Activated CD4-positive, alpha-beta T cell treated with anti-CD3 and anti-CD28 coated beads, Interleukin-2, amount 50 U/mL, for 24 hours (primary cell): ENCODE measurements at regions not wholly inside any gene's neighbourhood (a gene's known extent, or its start where the extent isn't known, plus 50 kb on each side); places are given as distances from the start of the nearest gene placed in this dataset.

ENCODE experiments used
- DNase-seq, 2 donors: peaks; one replicate each; pipeline ENCODE4 v3.0.0-alpha.2; 2020; ENCODE audit warnings: low read depth in 1 of 2, low spot score in 1 of 2

DNA sequence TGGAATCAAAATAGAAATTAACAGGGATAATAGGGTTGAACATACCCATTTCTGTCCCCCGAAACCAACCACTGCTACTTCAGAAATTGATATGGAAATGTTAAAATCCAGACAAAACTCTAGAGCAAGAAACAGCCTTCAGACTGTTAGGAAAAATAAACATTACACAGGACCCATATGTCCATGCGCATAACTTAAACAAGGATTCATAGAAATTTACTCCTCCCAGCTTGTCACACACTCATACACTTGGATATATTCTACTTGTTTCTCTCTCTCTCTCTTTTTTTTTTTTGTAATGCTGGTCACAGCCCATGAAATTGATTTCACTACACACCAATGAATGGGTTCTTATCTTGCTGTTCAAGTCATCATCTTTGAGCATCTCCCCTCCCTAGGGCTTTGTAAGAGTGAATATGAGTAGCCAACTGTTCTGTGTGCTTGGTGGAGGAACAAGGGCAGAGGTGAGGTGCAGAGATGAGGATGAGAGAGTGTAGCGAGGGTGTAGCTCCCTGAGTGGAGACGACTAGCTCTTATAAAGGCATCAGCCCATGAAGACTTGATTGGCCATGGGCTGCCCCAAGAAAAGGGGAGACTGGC lies 61.8 kb upstream of the MLN start:
- no peak for DNase-seq

DNA sequence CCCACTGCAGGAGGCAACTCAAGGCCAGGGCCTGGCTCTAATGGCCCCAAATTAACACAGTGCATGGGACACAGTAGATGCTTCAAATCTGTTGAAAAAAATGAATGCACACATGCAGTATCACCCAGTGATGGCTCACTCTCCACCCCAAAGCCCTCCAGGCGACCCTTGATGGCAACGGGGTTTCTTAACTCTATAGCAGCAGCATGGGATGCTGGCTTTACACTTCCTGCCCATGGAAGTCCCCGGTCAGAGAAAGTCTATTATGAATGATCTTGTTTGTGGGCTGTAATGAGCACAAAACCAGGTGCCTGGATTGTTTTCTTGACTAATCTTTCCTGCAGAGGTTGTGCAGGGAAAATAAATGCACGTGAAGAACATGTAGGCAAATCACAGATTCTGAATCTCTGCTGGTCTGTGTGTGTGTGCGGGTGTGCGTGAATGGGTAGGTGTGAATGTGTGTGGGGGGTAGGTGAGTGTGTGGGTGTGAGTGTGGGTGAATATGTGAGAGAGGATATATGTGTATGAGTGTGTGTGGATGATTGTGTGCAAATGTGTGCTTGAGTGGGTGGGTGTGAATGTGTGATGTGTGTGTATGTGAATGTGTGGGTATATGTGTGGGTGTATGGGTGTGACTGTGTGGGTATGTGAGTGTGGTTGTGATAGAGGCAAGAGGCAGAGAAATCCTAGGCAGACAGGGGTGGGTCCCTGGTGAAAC lies 60.1 kb upstream of the MLN start:
- no peak for DNase-seq

DNA sequence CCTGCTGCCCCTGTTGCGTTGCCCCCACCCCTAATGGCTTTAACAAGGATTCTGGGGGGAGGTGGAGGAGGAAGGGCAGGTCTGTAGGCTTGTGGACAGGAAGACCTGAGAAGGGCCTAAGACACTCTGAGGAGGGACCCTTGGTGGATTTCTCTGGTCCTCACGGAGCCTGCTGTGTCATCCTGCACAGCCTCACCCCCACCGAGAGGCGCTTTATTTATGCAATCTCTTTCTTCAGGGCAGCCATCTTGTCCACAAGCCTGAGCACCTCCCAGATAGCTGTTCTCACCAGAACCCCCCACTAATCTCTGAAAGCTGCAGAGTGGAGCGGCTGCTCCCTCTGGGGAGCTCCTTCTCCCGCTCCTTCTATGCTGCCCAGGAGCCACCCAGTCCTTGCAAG lies 59.3 kb upstream of the MLN start:
- no peak for DNase-seq

DNA sequence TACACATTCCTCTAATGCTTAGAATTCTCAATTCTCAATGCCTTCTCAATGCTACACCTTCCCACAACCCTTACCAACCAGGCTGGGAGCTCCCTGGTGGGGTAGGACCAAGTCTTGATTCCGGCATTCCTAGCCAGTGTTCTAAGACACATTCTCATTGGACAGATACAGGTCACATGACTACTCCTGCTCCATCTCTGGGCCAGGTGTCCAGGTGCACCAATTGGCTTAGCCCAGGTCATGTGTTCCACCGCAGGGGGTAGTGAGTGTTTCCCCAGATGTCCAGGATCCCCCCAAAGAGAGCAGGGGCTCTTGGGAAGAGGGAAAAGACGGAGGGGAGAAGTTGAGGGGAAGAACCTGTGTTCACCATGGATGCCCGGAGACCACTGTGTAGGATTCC lies 58.7 kb upstream of the MLN start:
- DNase-seq: no peak

DNA sequence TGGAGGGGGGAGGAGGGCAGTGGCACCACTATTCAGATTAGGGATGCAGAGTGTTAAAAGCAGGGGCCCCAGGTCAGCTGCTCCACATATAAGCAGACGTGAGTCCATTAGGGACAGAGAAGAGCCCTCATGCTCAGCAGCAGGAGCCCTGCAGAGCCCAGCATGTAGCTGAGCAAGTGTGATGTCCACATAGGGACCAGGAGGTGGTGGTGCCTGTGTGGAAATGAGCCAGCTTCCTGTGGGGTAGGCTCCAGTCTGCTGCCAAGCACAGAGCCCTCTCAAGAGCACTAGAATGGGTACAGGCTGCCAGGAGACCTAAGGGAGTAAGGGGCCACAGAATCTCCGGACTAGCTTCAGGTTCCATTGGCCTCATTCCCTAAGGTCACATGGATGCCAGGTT lies 57.9 kb upstream of the MLN start:
- DNase-seq: no peak

DNA sequence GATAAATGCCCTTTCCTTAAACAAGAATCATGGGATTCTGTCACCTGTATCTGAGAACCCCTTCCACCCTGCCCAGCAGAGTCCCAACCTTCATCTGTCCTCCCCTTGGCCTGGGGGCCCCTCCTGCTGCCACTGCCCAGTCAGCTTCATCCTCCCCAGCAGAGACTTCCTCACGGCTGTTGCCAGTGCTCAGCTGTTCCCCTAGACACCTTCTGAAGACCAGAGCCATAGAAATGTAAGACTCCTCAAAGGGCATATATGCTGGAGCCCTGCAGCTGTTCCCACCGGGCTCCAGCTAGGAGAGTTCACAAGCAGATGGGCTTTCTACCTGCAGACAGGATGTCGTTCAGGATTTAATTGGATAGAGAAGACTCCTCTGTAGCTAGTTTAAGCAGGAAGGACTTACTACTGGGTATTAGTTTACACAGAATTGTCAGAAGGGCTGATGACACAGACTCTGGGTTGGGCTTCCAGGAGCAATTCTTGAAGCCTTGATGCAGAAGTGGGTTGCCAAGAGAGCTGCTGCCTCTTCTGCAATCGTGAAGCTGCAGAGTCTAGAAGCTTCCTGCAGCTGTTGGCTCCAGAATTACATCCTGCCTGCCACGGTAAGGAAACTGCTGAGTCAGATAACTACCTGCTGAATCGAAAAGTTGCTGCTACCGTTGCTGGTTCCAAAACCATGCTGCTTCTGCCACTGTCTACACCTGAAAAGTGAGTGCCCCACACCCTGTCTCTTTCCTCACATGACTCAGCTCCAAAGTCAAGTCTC lies 57.1 kb upstream of the MLN start:
- DNase-seq: no peak

DNA sequence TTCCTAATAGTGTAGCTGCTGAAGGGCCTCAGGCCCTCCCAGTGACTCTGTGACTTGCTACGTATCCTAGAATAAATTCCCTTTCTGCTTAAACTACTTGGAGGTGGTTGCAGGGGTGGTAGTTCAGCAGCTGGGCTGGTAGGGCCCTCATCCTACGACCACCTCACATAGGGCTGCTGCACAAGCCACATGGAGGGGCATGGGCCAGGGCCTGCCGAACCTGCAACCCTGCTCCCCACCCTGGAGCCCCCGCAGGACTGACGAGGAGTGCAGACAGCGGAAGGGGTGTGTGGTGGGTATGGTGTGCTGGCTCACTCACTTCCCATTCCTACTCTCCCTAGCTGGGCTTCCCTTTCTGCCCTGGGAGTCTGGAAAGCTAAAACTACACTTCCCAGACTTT lies 56.2 kb upstream of the MLN start:
- DNase-seq: no peak

DNA sequence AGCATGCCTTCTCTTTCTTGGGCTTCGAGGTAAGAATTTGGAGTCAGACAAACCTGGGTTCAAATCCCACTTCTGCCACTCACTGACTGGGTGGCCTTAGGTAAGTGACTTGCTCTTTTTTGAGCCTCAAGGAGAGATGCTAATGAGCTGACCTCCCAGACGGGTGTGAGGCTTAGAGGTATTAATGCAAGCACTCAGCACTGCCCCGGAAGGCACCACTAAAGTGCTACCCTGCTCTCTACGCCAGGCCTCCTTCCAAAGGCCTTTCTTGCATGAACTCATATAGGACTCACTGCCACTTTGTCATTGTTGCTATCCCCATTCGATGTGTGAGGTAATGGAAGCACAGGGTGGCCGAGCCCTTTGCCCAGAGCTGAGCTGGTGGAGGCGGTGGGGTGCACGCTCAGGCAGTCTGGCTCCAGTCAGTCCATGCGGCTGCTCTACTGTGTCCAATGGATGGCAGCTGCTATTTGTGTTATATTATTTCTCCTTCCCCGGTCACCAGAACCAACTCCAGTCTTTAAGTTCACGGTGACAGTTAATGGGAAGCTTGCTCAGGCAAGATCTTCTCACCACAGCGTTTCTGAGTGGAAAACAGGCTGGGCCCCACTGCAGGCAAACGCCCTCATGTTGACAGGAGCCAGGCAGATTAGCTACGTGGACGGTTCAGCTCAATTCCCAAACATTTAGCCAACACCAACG lies 55.2 kb upstream of the MLN start:
- no peak for DNase-seq

DNA sequence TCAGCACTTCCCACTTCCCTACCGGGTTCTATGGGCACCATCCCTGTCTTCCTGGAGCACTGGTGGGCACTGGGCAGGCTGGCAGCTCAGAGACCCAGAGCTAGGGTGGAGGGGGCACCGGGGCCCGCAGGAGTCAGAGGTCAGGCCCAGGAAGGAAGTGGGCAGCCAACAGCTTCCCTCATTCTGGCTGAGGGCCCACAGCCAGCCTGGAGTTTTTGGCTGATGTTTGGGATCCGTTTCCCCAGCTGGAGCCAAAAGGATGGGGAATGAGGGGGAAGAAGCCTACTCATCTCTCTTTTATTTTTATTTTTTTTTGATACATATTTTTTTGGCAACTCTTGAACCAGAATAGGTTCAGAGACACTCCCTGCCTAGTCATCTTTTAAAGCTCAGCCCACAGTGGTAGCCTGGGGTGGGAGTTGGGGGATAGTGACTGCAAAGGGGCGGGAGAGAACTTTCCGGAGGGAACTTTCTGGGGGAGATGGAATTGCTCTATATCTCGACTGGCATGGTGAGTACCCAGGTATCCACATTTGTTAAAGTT lies 54.2 kb upstream of the MLN start:
- no peak for DNase-seq

DNA sequence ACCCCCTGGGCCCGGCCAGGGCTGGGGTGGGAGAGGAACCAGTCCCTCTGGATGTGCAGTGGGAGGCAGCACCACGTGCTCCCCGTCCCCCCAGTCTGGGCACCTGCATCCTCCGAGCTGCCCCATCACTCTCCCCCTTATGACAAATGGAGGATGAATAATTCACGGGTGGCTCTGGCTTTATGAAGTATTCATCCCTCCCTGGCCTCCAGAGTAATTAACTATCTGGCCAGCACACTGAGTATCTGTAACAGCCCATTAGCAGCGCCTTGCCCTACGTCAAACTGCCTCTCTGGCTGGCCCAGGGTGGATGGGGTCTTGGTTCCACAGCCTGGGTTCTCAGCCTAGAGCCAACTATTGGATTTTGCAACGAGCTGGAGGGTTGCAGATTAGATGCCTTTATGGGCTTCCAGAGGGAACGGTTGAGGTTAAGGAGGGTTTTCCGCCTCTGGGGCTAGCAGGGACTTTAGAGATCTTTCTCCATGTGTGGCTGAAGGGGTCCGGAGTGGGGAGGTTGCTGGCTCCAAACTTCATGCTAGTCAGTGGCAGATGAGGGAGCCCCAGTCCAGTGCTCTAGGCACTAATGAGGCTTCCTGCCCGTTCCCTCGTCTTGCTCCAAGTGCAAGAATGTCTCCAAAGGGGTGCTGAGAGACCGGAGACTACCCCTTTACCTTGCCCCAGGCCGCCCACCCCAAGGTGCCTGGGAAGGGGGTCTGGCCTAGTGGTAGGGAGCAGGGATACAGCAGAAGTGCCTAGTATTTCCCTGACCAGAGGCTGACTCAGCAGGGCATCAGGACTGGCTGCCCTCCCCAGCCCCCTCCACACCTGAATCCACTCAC lies 53.5 kb upstream of the MLN start:
- DNase-seq: no peak

DNA sequence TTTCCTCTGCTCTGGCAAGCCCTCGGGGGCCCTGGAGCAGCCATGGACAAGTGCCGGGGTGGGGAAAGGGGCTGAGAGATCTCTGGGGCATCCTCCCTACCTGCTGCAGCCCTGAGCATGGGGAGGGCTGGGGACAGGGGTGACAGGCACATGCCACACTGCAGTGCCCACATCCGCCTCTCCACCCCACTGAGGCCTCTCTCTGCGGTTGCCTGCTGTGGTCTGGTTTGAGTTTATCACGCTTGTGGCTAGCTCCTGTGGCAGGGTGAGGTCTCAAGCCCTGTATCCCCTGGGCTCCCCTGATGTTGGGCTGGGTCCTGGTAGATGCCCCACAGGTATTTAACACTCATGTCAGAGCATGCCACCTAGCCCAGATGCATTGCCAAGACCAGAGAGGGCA lies 52.9 kb upstream of the MLN start:
- peak; percentile 31 to 52 for DNase-seq

DNA sequence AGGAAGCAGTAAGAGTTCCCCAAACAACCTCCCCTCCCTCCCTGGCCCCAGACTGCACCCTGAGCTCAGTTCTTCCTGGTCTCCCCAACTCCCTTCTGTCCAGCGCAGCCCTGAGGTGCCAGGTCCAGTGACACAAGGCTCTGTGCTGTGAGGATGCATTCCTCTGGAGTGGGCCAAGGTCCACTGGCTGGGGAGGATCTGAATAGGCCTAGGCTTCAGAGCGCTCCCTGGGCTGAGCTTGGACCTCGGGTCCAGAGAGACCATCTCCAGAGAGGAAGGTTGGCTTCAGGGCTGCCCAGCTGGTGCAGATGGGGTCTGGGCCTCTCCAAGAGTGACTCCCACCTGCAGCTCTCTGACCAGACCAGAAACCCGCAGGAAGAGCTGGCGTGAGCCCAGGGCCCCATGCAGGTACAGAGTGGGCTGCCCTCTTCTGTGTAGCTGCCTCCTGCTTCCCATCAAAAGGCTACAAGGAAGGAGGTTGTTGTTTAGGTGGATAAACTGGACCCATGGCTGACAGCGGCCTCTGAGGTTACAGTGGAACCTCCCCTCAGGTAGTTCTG lies 52.3 kb upstream of the MLN start:
- no peak for DNase-seq

DNA sequence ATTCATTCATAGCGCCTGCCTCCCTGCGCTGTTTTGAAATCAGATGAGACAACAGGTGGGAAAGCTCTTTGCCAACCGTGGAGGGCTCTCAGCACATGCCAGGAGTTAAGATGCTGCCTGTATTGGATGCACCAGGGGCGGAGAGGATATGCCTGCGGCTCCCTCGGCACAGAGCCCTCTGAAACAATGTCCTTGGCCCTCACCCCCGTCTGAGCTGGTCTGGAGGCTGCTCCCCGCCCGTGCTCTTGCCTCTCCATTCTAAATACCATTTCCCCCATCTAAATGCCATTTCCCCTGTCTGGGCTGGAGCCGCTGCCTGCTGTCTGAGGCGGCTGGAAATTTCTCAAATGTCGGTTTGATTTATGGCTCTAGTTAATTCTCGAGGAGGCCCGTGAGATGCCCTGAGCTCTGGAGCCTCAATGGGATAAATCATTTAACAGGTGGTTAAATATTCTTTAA lies 50.8 kb upstream of the MLN start:
- no peak for DNase-seq

DNA sequence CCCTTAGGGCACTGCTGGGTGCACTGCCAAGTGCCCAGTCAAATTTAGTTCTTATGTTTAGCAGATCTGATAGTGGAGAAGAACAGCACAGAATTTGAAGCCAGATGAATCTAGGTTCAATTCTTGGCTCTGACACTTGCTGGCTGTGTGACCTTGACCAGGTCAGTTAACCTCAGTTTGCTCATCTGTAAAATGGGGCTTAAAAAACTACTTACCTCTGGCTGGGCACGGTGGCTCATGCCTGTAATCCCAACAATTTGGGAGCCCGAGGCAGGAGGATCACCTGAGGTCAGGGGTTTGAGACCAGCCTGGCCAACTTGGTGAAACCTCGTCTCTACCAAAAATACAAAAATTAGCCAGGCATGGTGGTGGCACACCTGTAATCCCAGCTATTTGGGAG lies 49.9 kb upstream of the MLN start:
- no peak for DNase-seq
